K562 (cell line): ENCODE measurements at regions not wholly inside any gene's neighbourhood (a gene's known extent, or its start where the extent isn't known, plus 50 kb on each side); places are given as distances from the start of the nearest gene placed in this dataset.

Experiments
- ATF4 ChIP-seq: fragments of 450-650 bp; formaldehyde crosslinking; IDR thresholded peaks from 2 replicates; pipeline ENCODE4 v1.4.0; 2022; ENCODE audit warnings: mild to moderate bottlenecking, moderate library complexity
- HBP1 ChIP-seq: fragments of 450-650 bp; formaldehyde crosslinking; IDR thresholded peaks from 2 replicates; pipeline ENCODE4 v1.4.0; 2022; ENCODE audit warnings: missing genetic modification characterization
- HMGXB4 ChIP-seq: sonication (generic); formaldehyde crosslinking; IDR thresholded peaks from 2 replicates; pipeline ENCODE4 v1.8.1; 2023; ENCODE audit warnings: mild to moderate bottlenecking, missing genetic modification reagents
- NFIC ChIP-seq: fragments of 450-650 bp; IDR thresholded peaks from 2 replicates; pipeline ENCODE4 v1.6.1; 2017; ENCODE audit warnings: mild to moderate bottlenecking, inconsistent platforms
- NFXL1 ChIP-seq: fragments of 450-650 bp; formaldehyde crosslinking; IDR thresholded peaks from 2 replicates; pipeline ENCODE4 v1.4.0; 2021; ENCODE audit warnings: mild to moderate bottlenecking
- POLR2AphosphoS2 ChIP-seq: IDR thresholded peaks from 2 replicates; pipeline ENCODE4 v1.6.1; 2012; ENCODE audit warnings: low read length, improper control_type of control experiment
- PPARD ChIP-seq: fragments of 250-450 bp; sonication (Bioruptor Pico); IDR thresholded peaks from 2 replicates; pipeline ENCODE4 v1.8.0; 2022; ENCODE audit warnings: inconsistent platforms, mild to moderate bottlenecking, moderate library complexity
- TAF7 ChIP-seq: fragments of 450-650 bp; IDR thresholded peaks from 2 replicates; pipeline ENCODE4 v1.6.1; 2016; ENCODE audit warnings: missing genetic modification characterization, missing compliant biosample characterization
- ZBTB2 ChIP-seq: fragments of 450-650 bp; IDR thresholded peaks from 2 replicates; pipeline ENCODE4 v1.6.1; 2016; ENCODE audit warnings: antibody characterized with exemption
- ZNF407 ChIP-seq: fragments of 450-650 bp; IDR thresholded peaks from 2 replicates; pipeline ENCODE4 v1.6.1; 2016; ENCODE audit warnings: low read depth
- ZNF589 ChIP-seq: fragments of 200-800 bp; sonication (Bioruptor generic); IDR thresholded peaks from 2 replicates; pipeline ENCODE4 v1.6.1; 2016; ENCODE audit warnings: low read depth, missing genetic modification characterization, missing compliant biosample characterization

- TF ChIP-seq ZNF407 (no peak), ZNF589 (no peak), POLR2AphosphoS2 (no peak), NFIC (no peak), ATF4 (no peak), HMGXB4 (no peak), TAF7 (tag) (no peak), ZBTB2 (no peak), PPARD (CRISPR knock-in tag) (no peak), HBP1 (CRISPR knock-in tag) (no peak), NFXL1 (no peak)
Observed at GRCh38 chr6:105892577-105893262, 193.4 kb upstream of the PRDM1 start (continued).
